ENCODE measurements at regions not wholly inside any gene's neighbourhood (a gene's known extent, or its start where the extent isn't known, plus 50 kb on each side); places are given as distances from the start of the nearest gene placed in this dataset.
"Not testable (repeated sequence)": the region's sequence is repeated elsewhere in the genome, so short reads cannot be mapped to it uniquely, and the experiment has no call there.

DNA sequence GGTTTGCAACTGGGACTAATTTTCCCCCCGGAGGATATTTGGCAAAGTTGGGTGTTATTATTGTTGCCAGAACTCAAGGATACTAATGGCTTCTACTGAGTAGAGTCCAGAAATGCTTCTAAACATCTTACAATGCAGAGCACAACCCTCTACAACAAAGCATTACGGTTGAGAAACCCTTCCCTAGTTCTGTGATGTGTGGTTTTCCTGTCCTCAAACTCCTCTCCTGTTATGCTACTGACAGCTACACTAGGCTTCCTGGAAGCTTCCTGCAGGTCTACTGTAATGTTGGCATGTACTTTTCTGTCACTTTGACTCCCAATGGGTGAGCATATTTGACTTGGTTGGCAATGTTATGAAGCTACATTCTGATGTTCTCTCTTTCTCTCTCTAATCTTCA, 1656.9 kb downstream of the MRPL39 start:
- Mint-ChIP-seq H3K27ac (no peak overlapping the region), H3K9me3 (no peaks in the 10 kb centered on the region), H3K27me3 (peaks cover 3% of the 10 kb centered on the region), H3K4me3 (no peak overlapping the region), H3K36me3 (ENCODE audit: low read depth) (no peaks in the 10 kb centered on the region), H3K4me1 (ENCODE audit: low read depth) (peaks cover 2% of the 10 kb centered on the region)
- intact Hi-C loops (cut with micrococcal nuclease) = no loop called here

- intact Hi-C loops (cut with micrococcal nuclease) = no loop called here
- H3K4me1 Mint-ChIP-seq (ENCODE audit: low read depth) = no peaks in the 10 kb centered on the region
- H3K9me3 Mint-ChIP-seq = no peaks in the 10 kb centered on the region
- no peaks in the 10 kb centered on the region for H3K36me3 Mint-ChIP-seq (ENCODE audit: low read depth)
- H3K4me3 Mint-ChIP-seq = no peak overlapping the region
- H3K27me3 Mint-ChIP-seq = peaks cover 2% of the 10 kb centered on the region
- H3K27ac Mint-ChIP-seq = no peak overlapping the region
Observed at GRCh38 chr21:23949493-23949892, 1657.8 kb downstream of the MRPL39 start.

- H3K9me3 Mint-ChIP-seq = no peaks in the 10 kb centered on the region
- H3K36me3 Mint-ChIP-seq (ENCODE audit: low read depth) = no peaks in the 10 kb centered on the region
- no peaks in the 10 kb centered on the region for H3K4me1 Mint-ChIP-seq (ENCODE audit: low read depth)
- H3K4me3 Mint-ChIP-seq = no peak overlapping the region
- H3K27me3 Mint-ChIP-seq = peaks cover 1% of the 10 kb centered on the region
- intact Hi-C loops (cut with micrococcal nuclease) = loop anchor here (5.0 kb wide), 2 partner anchors 108 to 573 kb away; no protein-coding TSS in a partner anchor
- H3K27ac Mint-ChIP-seq = no peak overlapping the region
Observed at GRCh38 chr21:23939369-23940065, 1667.8 kb downstream of the MRPL39 start.

GRCh38 chr21:23936991-23937390, 1670.3 kb downstream of the MRPL39 start:
- Mint-ChIP-seq H3K9me3 (no peaks in the 10 kb centered on the region), H3K27me3 (peaks cover 1% of the 10 kb centered on the region), H3K27ac (no peak overlapping the region), H3K4me1 (ENCODE audit: low read depth) (no peaks in the 10 kb centered on the region), H3K4me3 (no peak overlapping the region), H3K36me3 (ENCODE audit: low read depth) (no peaks in the 10 kb centered on the region)
- intact Hi-C loops (cut with micrococcal nuclease) = loop anchor here (5.0 kb wide), 2 partner anchors 110 to 575 kb away; no protein-coding TSS in a partner anchor

DNA sequence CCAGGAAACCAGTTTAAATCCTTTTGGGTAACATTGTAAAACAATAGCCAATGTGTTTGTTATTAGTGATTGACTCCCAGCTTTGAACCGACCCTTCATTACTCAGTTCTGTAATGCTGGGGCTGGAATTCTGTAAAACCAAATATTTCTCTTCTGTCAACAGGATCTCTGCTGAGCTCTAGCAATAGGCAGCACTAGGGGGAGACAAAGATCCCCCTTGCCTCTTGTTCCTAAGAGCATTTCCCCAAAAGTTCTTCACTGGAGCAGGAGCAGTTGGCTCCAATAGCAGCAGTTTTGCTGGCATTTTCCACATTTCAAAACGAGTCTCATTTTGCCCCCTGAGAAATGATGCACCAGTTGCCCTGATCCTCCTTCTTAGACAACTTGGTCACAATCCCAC, 1671.1 kb downstream of the MRPL39 start:
- H3K9me3 Mint-ChIP-seq = no peaks in the 10 kb centered on the region
- H3K4me3 Mint-ChIP-seq = no peak overlapping the region
- intact Hi-C loops (cut with micrococcal nuclease) = loop anchor here (5.0 kb wide), 2 partner anchors 111 to 576 kb away; no protein-coding TSS in a partner anchor
- no peak overlapping the region for H3K27ac Mint-ChIP-seq
- no peaks in the 10 kb centered on the region for H3K4me1 Mint-ChIP-seq (ENCODE audit: low read depth)
- H3K27me3 Mint-ChIP-seq = peaks cover 1% of the 10 kb centered on the region
- H3K36me3 Mint-ChIP-seq (ENCODE audit: low read depth) = no peaks in the 10 kb centered on the region

GRCh38 chr21:23930565-23930964, 1676.7 kb downstream of the MRPL39 start:
- Mint-ChIP-seq H3K9me3 (no peaks in the 10 kb centered on the region), H3K27me3 (no peaks in the 10 kb centered on the region), H3K4me3 (no peak overlapping the region), H3K27ac (no peak overlapping the region), H3K4me1 (ENCODE audit: low read depth) (no peaks in the 10 kb centered on the region), H3K36me3 (ENCODE audit: low read depth) (no peaks in the 10 kb centered on the region)
- intact Hi-C loops (cut with micrococcal nuclease) = no loop called here

DNA sequence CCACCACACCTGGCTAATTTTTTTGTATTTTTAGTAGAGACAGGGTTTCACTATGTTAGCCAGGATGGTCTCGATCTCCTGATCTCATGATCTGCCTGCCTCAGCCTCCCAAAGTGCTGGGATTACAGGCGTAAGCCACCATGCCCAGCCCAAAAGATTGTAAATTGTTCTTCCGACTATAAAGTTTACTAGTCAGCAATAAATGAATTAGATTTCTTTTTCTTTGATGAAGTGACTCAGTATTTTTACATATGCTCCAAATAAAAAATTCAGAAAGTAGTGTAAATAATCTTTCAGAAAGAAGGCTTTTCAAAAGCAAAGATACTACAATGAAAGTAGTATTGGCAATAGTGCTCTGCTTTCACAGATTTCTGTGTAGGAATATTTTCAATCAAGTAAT, 1680.9 kb downstream of the MRPL39 start:
- H3K4me3 Mint-ChIP-seq; intact Hi-C loops (cut with micrococcal nuclease); H3K27me3 Mint-ChIP-seq; H3K36me3 Mint-ChIP-seq (ENCODE audit: low read depth); H3K4me1 Mint-ChIP-seq (ENCODE audit: low read depth); H3K9me3 Mint-ChIP-seq; H3K27ac Mint-ChIP-seq: not testable (repeated sequence)

DNA sequence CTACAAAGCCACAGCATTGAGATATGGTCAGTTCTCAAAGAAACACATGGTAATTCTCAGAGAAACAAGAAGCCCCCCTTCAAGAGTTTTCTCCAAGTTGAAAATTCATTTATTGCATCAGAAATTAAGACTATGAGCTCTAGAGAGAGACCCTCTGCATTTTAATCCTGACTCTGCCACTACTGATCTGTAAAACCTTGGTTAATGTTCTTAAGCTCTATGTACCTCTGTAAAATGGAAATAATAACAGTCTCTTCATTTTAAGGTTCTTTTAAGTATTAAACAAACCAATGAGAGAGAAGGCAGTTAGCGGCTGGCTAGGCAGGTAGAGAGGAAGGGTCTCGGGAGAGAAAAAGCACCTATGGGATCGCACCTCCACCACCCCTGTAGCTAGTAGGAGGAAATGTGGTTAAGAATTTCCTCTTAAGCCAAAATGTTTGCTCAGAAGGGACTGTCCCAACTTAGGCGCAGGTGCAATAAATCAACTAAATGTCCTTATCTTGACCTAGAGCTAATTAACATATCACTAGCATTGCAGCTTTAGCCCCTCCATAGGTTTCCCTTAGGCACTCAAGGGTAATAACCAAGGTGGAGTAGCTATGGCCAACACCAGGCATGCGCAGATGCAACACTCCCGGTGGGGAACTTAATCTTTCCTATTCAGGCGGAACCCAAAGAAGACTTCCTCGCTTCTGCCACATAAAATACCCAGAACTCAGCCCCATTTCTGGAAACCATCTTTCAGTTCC, 1685.4 kb downstream of the MRPL39 start:
- Mint-ChIP-seq H3K9me3 (peaks cover 22% of the 10 kb centered on the region), H3K36me3 (ENCODE audit: low read depth) (no peaks in the 10 kb centered on the region), H3K4me3 (no peak overlapping the region), H3K4me1 (ENCODE audit: low read depth) (no peaks in the 10 kb centered on the region), H3K27me3 (no peaks in the 10 kb centered on the region), H3K27ac (no peak overlapping the region)
- intact Hi-C loops (cut with micrococcal nuclease) = no loop called here

GRCh38 chr21:23900727-23901126, 1706.6 kb downstream of the MRPL39 start:
- Mint-ChIP-seq H3K27ac (no peak overlapping the region), H3K4me1 (ENCODE audit: low read depth) (no peaks in the 10 kb centered on the region), H3K4me3 (no peak overlapping the region), H3K36me3 (ENCODE audit: low read depth) (no peaks in the 10 kb centered on the region), H3K9me3 (peaks cover 29% of the 10 kb centered on the region), H3K27me3 (no peaks in the 10 kb centered on the region)
- intact Hi-C loops (cut with micrococcal nuclease) = no loop called here

GRCh38 chr21:23899561-23899960, 1707.7 kb downstream of the MRPL39 start:
- Mint-ChIP-seq H3K4me3 (no peak overlapping the region), H3K27ac (no peak overlapping the region), H3K4me1 (ENCODE audit: low read depth) (no peaks in the 10 kb centered on the region), H3K36me3 (ENCODE audit: low read depth) (no peaks in the 10 kb centered on the region), H3K9me3 (peaks cover 29% of the 10 kb centered on the region), H3K27me3 (no peaks in the 10 kb centered on the region)
- intact Hi-C loops (cut with micrococcal nuclease) = no loop called here

DNA sequence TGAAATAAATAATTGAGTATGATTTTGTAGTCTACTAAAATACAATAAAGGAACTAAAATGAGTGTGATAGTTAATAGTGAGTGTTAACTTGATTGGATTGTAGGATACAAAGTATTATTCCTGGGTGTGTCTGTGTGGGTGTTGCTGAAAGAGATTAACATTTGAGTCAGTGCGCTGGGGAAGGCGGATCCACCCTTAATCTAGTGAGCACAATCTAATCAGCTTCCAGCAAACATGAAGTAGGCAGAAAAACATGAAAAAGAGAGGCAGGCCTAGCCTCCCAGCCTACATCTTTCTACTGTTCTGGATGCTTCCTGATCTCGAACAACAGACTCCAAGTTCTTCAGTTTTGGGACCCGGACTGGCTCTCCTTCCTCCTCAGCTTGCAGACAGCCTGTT, 1716.6 kb downstream of the MRPL39 start:
- Mint-ChIP-seq H3K4me3 (no peak overlapping the region), H3K9me3 (peaks cover 17% of the 10 kb centered on the region), H3K36me3 (ENCODE audit: low read depth) (no peaks in the 10 kb centered on the region), H3K4me1 (ENCODE audit: low read depth) (no peaks in the 10 kb centered on the region), H3K27me3 (no peaks in the 10 kb centered on the region), H3K27ac (no peak overlapping the region)
- intact Hi-C loops (cut with micrococcal nuclease) = no loop called here

- Mint-ChIP-seq H3K9me3 (peaks cover 17% of the 10 kb centered on the region), H3K27ac (no peak overlapping the region), H3K27me3 (no peaks in the 10 kb centered on the region), H3K4me3 (no peak overlapping the region), H3K4me1 (ENCODE audit: low read depth) (no peaks in the 10 kb centered on the region), H3K36me3 (ENCODE audit: low read depth) (no peaks in the 10 kb centered on the region)
- intact Hi-C loops (cut with micrococcal nuclease) = no loop called here
Observed at GRCh38 chr21:23887725-23888306, 1719.5 kb downstream of the MRPL39 start.

DNA sequence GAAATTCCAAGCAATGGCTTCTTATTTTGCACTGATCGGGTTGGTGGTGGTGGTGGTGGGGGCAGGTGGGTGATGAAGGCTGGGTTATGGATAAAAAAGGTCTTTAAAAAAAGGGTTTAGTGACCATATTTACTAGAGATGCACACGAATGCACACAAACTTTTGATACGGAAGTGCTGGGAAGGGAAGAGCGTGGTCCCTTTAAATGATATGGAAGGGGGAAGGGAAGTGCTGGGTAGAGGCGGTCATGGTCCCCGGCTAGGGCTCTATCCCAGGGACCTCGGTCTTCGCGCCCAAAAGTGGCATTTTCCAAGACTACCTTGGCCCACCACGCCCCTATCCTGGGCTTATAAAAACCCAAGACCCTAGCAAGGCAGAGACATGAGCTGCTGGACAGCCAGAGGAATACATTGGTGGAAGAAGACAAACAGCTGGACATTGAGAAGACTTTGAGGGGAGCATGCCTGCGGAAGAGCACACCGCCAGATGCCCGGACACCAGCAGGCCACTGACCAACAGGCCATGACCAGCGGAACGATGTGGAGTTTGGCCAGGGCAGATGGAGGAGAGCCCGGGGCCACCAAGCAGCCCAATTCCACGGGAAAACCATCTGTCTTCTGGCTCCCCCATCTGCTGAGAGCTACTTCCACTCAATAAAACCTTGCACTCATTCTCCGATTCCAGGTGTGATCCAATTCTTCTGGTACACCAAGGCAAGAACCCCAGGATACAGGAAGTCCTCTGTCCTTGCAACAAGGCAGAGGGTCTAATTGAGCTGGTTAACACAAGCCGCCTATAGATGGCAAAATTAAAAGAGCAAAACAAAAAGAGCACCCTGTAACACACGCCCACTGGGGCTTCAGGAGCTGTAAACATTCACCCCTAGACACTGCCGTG, 1720.2 kb downstream of the MRPL39 start:
- intact Hi-C loops (cut with micrococcal nuclease) = no loop called here

More for the DNA sequence above, 1720.2 kb downstream of the MRPL39 start:
- H3K9me3 Mint-ChIP-seq = peaks cover 17% of the 10 kb centered on the region
- H3K4me1 Mint-ChIP-seq (ENCODE audit: low read depth) = no peaks in the 10 kb centered on the region
- H3K36me3 Mint-ChIP-seq (ENCODE audit: low read depth) = no peaks in the 10 kb centered on the region
- H3K27ac Mint-ChIP-seq = no peak overlapping the region
- no peak overlapping the region for H3K4me3 Mint-ChIP-seq
- no peaks in the 10 kb centered on the region for H3K27me3 Mint-ChIP-seq

All from dendritic cell treated with granulocyte-macrophage colony-stimulating factor and Interleukin-4, amounts not matched to agents 40 ng/mL and 50 ng/mL, for 4 days (primary cell).